Activated CD8-positive, alpha-beta T cell treated with anti-CD3 and anti-CD28 coated beads for 36 hours (primary cell): ENCODE measurements at regions not wholly inside any gene's neighbourhood (a gene's known extent, or its start where the extent isn't known, plus 50 kb on each side); places are given as distances from the start of the nearest gene placed in this dataset.

Experiments used
- ATAC-seq: fragments of 200-7000 bp; cut with Tn5 transposase; one replicate; pipeline ENCODE4 v1.10.0; 2021; ENCODE audit warnings: mild to moderate bottlenecking, moderate library complexity
- CTCF ChIA-PET: fragments of 350-600 bp; sonication (Branson Sonifier 250); formaldehyde crosslinking; loops from one replicate; lab custom pipeline; 2021; ENCODE audit warnings: antibody characterized with exemption; lab: Charles Lee
- POLR2A ChIA-PET: fragments of 350-600 bp; sonication (Branson Sonifier 250); formaldehyde crosslinking; loops from one replicate; lab custom pipeline; 2021; ENCODE audit warnings: antibody characterized with exemption; lab: Charles Lee
- DNase-seq: peaks from one replicate; pipeline ENCODE4 v3.0.0-alpha.2; 2020
- H3K27ac Mint-ChIP-seq: one replicate; pipeline ENCODE4 v1.8.0; 2021; ENCODE audit warnings: mild to moderate bottlenecking, mixed read lengths
- H3K27me3 Mint-ChIP-seq: one replicate; pipeline ENCODE4 v1.8.0; 2021; ENCODE audit warnings: mixed read lengths
- H3K36me3 Mint-ChIP-seq: one replicate; pipeline ENCODE4 v1.8.0; 2021; ENCODE audit warnings: low read depth, mixed read lengths
- H3K4me1 Mint-ChIP-seq: one replicate; pipeline ENCODE4 v1.8.0; 2021; ENCODE audit warnings: low read depth, mixed read lengths
- H3K4me3 Mint-ChIP-seq: one replicate; pipeline ENCODE4 v1.8.0; 2021; ENCODE audit warnings: mild to moderate bottlenecking, moderate library complexity, mixed read lengths
- H3K9me3 Mint-ChIP-seq: one replicate; pipeline ENCODE4 v1.8.0; 2021; ENCODE audit warnings: mixed read lengths
- CTCF ChIP-seq: fragments of 200-600 bp; IDR thresholded peaks from one replicate; pipeline ENCODE4 v1.8.0; 2022; ENCODE audit warnings: antibody characterized with exemption, mild to moderate bottlenecking
- intact Hi-C: fragments of 100-400 bp; cut with micrococcal nuclease; formaldehyde crosslinking; loops from one replicate; pipeline ENCODE4 v1.10.0; 2022

GRCh38 chr5:3221432-3221831, 374.2 kb upstream of the IRX1 start:
- Mint-ChIP-seq H3K36me3 (no peaks in the 10 kb centered on the region), H3K4me3 (no peak overlapping the region), H3K9me3 (peaks cover 1% of the 10 kb centered on the region), H3K4me1 (no peaks in the 10 kb centered on the region), H3K27me3 (no peaks in the 10 kb centered on the region), H3K27ac (no peak overlapping the region)
- ATAC-seq: no peak
- POLR2A ChIA-PET: no interaction called here
- intact Hi-C loops: no loop called here
- no peak for DNase-seq
- no peak for TF ChIP-seq CTCF
- CTCF ChIA-PET: no interaction called here

GRCh38 chr5:3220638-3221288, 374.9 kb upstream of the IRX1 start:
- H3K36me3 Mint-ChIP-seq: no peaks in the 10 kb centered on the region
- DNase-seq (no peak), ATAC-seq (no peak)
- CTCF ChIA-PET: no interaction called here
- no peaks in the 10 kb centered on the region for H3K27me3 Mint-ChIP-seq
- TF ChIP-seq CTCF: no peak
- H3K27ac Mint-ChIP-seq: no peak overlapping the region
- H3K4me3 Mint-ChIP-seq: no peak overlapping the region
- no peaks in the 10 kb centered on the region for H3K4me1 Mint-ChIP-seq
- POLR2A ChIA-PET: no interaction called here
- intact Hi-C loops: no loop called here
- peaks cover 1% of the 10 kb centered on the region for H3K9me3 Mint-ChIP-seq

- Mint-ChIP-seq H3K9me3 (peaks cover 1% of the 10 kb centered on the region), H3K4me1 (no peaks in the 10 kb centered on the region), H3K27me3 (no peaks in the 10 kb centered on the region), H3K4me3 (no peak overlapping the region), H3K27ac (no peak overlapping the region), H3K36me3 (no peaks in the 10 kb centered on the region)
- DNase-seq: no peak
- intact Hi-C loops: no loop called here
- CTCF ChIA-PET: no interaction called here
- POLR2A ChIA-PET: no interaction called here
- ATAC-seq: no peak
- TF ChIP-seq CTCF: no peak
Measured at GRCh38 chr5:3220201-3220600, 375.4 kb upstream of the IRX1 start.

GRCh38 chr5:3218916-3219650, 376.5 kb upstream of the IRX1 start:
- ChIA-PET CTCF (no interaction called here), POLR2A (no interaction called here)
- ATAC-seq (no peak), DNase-seq (no peak)
- no peak overlapping the region for H3K27ac Mint-ChIP-seq
- no peaks in the 10 kb centered on the region for H3K27me3 Mint-ChIP-seq
- intact Hi-C loops: no loop called here
- H3K4me1 Mint-ChIP-seq: no peaks in the 10 kb centered on the region
- H3K9me3 Mint-ChIP-seq: peaks cover 1% of the 10 kb centered on the region
- no peaks in the 10 kb centered on the region for H3K36me3 Mint-ChIP-seq
- no peak overlapping the region for H3K4me3 Mint-ChIP-seq
- no peak for TF ChIP-seq CTCF

- ATAC-seq (no peak), DNase-seq (no peak)
- CTCF ChIA-PET: no interaction called here
- H3K4me1 Mint-ChIP-seq: no peaks in the 10 kb centered on the region
- TF ChIP-seq CTCF: no peak
- no peaks in the 10 kb centered on the region for H3K36me3 Mint-ChIP-seq
- H3K4me3 Mint-ChIP-seq: no peak overlapping the region
- H3K9me3 Mint-ChIP-seq: no peaks in the 10 kb centered on the region
- H3K27ac Mint-ChIP-seq: no peak overlapping the region
- POLR2A ChIA-PET: no interaction called here
- intact Hi-C loops: no loop called here
- no peaks in the 10 kb centered on the region for H3K27me3 Mint-ChIP-seq
Measured at GRCh38 chr5:3217771-3218495, 377.7 kb upstream of the IRX1 start.
